NCI-H1092 (cell line): ENCODE measurements at regions not wholly inside any gene's neighbourhood (a gene's known extent, or its start where the extent isn't known, plus 50 kb on each side); places are given as distances from the start of the nearest gene placed in this dataset.

ENCODE experiments used
- DNase-seq: peaks from one replicate; lab custom pipeline; 2025; lab: John Stamatoyannopoulos, UW

DNA sequence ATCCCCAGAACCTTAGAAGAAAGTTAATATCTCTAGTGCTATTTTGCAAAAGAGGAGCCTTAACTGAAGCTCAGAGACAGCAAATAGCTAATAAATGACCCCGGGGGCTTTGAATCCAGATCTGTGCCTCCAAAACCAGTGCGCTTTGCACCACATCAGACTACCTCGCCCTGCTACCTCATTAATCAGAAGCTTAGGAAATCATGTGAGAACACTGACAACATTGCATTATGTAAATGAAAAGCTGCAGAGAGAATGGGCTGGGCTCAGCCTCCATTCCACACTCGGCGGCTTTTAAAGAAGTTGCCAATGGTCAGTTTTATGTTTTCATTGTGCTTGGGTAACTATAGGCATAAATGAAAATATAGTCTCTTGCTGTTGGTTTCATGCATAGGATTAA is 54.0 kb upstream of the STMND1 start:
- DNase-seq: no peak

DNA sequence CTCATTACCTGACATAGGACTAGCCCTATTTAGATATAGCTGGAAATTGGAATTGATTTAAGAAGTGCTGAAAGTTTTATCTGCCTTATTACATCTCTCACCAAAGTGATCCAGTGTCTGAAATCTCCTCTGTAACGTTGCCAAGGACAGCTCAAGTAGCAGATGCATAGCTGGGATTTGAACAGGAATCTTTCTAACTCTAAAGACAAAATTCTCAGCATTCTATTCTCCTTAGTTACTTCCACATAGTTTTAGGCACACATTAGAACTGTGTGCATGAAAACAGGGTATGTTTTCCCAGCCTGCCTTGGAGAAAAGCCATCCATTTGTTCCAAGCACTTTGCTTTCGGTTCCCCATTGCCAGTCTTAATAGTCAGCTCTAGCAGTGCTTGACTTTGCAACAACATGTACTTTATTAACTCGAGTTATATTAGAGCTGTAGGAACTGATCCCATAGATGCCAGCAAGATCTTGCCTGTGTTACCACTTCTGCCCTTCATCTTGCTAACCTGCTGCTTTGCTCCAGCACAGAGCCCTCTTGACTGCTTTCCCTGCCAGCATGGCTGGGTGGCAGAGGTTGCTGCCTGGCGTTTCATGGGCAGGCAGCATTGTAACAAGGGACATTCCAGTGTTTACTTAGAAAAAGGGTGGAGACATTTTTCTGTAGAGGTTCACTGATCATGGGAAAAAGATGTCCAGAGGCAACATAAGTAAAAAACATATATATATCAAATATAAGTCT is 56.1 kb upstream of the STMND1 start:
- DNase-seq: no peak

DNA sequence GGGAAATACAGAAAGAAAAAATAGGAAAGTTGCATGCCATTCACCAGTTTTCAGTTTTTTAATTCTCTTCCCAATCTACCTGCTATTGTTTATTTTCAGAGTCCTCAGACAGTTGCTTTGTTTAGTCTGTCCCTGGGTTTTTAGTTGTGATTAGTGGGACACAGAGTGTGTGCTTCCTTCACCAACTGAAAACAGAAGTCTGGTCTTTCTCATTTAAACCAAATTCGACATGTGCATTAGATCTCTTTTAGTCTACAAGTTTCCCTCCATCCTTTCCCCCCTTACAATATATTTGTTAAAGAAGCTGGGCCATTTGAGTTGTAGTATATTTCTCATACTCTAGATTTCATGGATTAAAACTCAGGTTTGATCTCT is 58.7 kb upstream of the STMND1 start:
- no peak for DNase-seq

DNA sequence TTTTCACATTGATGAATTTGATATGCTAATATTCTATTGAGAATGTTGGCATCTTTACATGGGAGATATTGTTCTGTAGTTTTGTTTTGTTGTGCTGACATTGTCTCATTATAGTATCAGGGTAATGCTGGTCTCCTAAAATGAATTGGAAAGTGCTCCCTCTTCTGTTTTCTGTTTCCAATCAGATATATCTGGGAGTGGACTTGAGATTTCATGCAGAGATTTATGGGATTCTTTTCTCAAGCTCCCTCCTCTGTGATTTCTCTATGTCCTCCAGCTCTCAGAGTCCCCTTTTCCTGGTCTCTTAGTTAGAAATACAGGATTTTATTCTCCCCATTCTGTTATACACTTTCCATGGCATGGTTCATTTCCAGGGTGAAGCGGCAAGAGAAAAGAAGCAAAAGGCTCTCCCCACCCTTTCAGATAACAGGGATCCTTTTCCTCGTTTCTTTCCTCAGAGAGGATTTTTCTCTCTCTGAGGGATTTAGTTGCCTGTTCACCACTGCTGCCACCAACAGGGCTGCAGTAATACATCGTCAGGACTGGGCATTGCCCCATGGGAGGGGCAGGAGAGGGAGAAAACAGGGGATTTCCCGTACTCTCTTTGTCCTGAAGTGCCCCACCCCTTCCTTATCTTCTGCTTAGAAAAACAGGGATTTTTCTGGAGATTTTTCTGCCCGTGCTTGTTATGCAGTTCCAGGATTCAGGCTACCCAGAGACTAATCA is 59.3 kb upstream of the STMND1 start:
- no peak for DNase-seq

DNA sequence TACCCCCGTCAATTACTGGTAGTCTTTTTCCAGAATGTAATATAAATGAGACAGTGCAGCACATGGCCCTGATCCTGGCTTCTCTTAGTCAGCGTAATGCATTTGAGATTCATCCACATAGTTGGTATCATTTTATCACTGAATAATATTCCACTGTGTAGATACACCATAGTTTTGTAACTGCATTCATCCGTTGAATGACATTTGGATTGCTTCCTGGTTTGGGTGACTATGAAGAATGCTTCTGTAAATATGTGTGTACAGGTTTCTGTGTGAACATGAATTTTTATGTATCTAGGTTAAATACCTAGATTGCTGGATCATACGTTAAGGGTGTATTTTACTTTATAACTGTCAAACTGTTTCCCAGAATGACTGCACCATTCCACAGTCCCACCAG is 62.6 kb upstream of the STMND1 start:
- DNase-seq: no peak

DNA sequence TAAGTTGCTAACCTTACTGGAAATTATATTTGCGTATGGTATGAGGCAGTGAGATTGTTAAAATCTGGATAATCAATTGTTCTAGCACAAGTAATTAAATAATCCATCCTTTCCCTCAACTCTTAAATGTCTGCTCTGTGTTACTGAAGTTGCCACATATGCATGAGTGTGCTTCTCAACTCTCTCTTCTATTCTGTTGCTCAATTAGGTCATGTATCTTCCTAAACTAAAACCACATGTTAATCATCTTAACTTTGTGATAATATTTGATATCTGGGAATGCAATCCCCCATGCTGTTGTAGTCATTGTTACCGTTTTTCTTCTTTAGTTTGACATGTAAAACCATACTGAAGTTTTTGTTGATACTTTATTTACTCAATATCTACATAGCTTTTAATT is 63.5 kb upstream of the STMND1 start:
- no peak for DNase-seq

DNA sequence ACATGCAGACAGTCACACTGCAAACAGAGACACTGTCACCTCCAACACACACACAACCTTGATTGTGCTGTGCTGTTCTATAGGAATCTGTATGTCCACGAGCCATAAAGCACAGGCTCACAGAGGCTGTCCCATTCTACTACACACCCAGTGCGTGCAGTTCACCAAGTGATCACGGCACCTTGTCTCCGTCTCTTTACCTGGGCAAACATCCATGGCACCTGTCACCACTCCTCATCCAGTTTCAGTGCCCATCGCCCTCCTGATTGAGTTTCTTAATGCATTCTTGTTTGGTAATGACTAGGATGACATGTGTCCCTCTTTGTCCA is 65.8 kb upstream of the STMND1 start:
- no peak for DNase-seq

DNA sequence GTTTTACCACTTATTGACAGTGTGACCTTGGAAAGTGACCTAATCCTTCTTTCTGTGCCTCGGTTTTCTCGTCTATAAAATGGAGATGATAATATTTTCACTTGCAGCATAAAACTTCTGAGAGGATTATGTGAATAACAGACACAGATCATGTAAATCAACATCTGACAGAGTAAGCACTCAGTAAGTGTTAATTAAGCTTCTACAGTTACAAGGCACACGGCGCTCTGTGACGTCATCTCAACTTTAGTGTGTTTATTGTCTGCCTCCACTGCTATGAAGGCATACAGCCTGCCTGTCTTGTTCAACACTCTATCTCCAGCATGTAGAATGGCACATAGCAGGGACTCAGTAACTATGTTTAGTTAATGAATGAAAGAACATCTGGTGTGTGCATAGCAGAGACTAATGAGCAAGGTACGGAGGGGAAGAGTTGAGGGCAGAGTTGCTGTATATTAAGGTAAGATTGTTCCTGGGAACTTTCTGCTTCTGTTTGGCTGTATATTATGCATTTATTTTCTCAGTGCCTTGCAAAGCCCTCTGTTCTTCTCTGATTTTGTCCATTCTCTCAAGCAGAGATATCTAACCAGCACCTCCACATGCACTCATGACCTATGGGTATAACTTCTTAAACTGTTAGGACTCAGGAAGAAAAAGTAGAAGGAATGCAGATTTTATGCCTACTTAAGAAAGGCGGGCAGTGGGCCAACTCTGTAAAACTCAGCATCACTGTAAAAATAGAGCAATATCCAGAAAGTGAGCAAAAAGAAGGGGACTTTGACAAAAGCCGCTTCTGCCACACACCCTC is 66.4 kb upstream of the STMND1 start:
- no peak for DNase-seq

DNA sequence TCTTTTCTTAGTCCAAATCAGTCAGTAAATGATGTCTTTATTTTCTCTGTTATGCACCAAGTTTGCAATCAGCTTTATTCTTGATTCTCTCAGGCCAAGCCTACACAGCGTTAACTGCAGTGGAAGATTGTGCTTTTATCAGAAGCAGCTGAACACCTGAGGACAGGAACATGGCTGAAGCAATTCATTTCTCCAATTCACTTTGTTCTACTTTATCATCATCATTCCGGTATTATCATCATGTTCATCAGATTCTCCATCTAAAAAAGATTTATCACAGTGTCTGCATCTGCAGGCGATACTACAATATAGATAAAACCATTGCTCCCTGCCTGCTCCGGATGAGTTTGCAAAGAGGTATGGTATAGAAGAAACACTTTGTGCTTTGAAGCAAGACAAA is 68.1 kb upstream of the STMND1 start:
- no peak for DNase-seq

DNA sequence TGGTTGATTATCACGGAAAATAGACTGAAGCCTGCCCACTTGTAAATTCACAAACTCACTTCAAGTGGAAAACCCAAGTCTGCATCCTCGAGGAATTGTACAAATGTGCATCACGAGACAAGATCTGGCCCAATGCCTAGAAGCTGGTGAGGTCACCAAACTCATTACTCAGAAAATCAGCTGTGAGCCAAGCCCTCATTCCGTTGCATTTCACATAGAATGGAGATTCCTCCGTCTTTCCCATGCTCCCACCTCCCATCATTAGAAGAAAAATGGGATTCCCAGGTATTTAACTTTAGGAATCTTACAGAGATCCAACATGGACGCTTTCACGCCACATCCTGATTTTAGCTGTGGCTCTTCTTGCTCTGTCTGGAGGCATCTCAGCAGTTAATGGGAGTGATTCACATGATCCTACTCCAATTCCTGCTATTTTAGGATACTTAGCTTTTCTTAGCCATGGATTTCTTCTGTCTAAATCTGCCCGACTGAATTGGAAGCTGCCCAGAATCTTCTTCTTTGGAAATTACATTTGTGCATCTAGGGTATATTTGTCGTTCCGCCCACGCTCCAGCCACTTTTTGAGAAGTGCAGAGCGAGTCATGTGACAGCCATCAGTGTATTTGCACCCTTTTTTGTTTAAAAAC is 68.7 kb upstream of the STMND1 start:
- no peak for DNase-seq

DNA sequence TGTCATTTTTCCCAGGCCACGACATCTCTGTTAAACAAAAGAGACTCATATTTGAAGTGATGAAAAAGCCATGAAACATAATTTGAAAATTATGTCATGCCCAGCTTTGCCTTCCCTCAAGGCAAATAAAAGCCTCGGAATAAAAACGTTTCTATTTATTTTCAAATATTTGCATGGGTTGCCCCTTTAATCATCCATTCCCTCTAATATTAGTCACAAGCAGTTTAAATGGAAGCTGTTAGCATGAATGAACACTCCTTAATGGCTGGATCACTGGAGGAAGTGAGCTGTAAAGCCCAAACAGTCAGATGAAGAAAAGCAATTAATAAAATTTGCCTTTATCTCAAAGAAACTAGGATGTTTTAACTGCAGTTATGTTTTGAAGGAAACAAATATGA is 69.3 kb upstream of the STMND1 start:
- no peak for DNase-seq

DNA sequence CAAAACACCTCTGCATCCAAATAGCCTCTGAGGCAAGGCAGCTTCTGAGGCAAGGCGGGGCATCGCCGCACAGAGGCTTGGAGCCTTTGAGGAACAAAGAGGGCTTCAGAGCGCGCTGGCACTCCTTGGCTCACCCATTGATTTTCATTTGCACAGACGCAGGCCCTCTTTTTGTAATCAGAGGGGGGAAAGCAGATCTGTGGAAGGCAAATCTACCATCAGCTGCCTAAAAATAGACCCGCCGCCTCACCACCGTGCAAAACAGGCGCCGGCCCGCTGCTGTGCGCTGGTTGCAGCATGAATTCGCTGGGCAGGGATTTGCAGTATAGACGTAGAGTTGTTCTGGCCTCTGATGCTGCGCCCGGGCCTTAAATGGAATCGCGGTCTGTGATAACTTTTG is 69.9 kb upstream of the STMND1 start:
- DNase-seq: no peak

DNA sequence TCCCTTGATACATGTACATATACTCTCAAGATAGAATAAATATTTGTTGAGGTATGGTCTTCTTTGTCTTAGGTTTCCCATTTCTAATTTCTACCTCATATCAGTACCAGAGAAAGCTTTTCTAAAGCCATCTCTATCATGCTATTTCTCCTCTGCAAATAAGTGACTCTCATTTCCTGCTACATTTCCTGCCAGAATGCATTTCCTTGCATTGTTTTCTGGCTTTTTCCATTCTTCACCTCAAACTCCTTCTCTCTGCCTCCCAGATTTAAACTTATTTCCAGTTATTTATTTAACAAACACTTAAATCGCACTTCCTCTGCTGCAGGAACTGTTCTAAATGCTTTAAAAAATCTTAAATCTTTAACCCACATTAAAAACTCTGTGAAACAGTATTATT is 74.4 kb upstream of the STMND1 start:
- no peak for DNase-seq

DNA sequence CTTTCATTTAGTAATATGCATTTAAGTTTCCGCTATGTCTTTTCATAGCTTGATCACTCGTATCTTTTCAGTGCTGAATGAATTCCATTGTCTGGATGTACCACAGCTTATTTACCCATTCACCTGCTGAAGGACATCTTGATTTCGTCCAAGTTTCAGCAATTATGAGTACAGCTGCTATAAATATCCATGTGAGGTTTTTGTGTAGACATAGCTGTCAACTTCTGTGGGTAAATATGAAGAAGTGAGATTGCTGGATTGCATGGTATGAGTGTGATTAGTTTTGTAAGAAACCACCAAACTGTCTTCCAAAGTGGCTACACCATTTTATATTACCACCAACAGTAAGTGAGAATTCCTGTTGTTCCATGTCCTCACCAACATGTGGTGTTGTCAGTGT is 79.2 kb upstream of the STMND1 start:
- no peak for DNase-seq

DNA sequence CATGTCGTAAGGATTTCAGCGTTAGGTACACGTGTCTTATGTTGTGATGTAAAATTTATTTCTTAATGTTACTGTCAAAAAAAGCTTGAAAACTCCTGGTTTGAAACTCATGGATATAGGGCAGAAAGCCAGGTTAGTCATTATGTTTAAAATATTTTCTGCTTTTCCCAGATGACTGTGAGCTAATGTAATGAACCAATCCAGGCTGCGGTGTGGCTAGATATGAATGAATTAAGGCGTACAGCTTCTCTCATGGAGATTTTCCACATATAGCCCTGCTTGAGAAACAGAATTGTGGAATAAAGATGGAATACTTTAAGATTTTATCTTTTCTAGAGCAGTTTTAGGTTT is 80.3 kb upstream of the STMND1 start:
- DNase-seq: no peak

DNA sequence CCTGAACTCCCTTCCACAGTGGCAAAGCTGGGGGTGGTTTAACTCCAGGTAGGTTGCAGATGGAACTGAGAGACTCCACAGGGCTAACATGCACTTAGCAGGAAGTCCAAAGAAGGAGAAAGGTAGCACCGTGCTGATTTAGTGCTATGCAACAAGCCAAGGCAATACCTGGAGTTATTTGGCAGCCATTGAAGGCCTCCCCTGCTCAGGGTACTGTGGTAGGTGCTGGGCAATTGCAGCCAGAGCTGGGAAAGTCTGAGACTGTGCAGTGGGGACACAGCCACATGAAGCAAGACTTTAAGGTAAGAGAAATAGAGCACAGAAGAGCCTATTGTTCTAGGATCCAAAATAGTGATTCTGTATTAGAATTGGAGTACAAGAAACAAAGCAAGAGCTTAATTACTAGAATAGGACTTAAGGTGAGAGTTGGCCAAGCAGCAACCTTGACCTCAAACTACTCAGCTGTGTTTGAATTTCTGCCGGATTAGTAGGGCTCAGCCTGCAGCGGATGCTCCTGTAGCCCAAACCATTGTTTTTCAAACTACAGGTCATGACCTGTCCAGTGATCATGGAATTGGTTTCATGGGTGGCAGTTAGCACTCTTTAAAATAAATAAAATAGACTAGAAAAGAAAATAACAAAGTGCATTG is 80.8 kb upstream of the STMND1 start:
- DNase-seq: no peak

DNA sequence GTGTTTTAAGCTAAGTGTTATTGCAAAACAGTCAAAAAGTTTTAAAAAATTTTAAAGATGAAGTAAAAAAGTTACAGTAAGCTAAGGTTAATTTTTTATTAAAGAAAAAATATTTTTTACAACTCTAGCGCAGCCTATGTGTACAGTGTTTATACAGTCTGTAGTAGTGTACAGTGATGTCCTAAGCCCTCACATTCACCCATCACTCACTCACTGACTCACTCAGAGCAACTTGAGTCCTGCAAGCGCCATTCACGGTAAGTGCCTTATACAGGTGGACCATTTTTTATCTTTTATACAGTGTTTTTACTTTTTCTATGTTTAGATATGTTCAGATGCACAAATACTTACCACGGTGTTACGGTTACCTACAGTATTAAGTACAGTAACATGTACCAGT is 83.4 kb upstream of the STMND1 start:
- DNase-seq: no peak

DNA sequence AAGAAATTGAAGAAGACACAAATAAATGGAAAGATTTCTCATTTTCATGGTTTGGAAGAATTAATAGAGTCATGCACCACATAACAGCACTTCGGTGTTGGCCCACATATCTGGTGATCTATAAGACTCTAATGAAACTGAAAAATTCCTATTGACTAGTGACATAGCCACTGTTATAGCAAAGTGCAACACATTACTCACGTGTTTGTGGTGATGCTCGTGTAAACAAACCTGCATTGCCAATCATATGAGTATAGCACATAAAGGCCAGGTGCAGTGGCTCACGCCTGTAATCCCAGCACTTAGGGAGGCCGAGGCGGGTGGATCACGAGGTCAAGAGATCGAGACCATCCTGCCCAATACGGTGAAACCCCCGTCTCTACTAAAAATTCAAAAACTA is 84.4 kb upstream of the STMND1 start:
- DNase-seq: no peak

DNA sequence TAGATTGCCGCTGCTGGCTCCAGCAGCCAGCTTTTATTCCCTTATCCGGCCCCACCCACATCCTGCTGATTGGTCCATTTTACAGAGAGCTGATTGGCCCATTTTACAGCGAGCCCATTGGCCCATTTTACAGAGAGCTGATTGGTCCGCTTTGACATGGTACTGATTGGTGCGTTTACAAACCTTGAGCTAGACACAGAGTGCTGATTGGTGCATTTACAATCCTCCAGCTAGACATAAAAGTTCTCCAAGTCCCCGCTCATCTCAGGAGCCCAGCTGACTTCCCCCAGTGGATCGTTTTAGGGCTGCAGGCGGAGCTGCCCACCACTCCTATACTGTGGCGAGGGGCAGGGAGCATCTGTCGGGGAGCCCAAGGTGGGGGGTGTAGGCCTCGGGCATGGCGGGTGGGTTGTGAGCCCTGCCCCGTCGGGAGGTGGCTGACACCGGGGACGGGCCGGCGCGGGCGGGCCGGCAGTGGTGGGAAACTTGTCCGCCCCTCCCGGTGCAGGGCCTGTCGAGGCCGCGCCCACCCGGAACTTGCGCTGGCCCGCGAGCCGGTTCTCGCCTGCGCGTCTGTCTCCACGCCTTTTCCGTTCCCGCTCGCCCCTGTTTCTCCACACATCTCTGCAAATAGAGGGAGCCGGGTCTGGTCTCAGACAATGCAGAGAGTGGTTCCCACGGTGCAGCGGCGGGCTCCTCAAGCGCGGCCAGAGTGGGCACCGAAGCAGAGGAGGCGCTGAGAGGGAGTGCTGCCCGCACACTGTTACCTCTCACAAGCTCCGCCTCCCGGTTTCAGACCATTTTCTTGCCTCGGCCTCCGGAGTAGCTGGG is 86.1 kb upstream of the STMND1 start:
- DNase-seq: no peak

DNA sequence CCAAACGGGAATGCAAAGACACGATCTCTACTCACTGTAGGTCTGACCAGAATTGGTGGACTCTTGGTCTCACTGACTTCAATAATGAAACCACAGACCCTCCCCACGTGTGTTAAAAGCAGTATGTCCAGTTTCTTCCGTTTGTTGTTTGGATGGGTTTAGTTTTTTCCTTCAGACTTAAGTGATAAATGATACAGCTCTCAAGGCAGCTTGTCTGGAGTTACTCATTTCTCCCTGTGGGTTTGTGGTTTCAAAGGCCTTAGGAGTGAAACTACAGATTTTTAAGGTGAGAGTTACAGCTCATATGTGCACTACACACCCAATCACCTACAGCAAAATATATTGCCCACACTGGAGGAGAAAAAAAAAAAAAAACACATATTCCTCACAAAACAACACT is 86.7 kb upstream of the STMND1 start:
- DNase-seq: no peak

DNA sequence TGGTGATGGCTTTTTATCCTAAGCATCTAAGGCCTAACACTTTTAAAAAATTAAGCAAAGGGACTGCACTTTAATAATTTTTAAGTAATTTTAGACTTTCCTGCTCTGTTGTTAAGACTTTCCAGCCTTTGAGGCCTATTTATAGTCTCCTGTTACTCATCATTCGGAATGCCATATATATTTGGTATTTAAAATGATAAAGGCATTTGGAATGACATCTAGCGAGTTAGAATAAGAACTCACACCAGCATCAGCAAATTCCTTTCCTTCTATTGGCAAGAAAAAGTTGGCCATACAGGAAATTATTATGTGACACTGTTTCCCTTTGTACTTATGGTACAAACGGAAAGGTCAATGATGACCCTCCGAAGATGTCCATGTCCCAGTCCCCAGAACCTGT is 88.1 kb upstream of the STMND1 start:
- no peak for DNase-seq
